Endothelial cell of umbilical vein (primary cell): ENCODE measurements at regions not wholly inside any gene's neighbourhood (a gene's known extent, or its start where the extent isn't known, plus 50 kb on each side); places are given as distances from the start of the nearest gene placed in this dataset.

Experiments
- BruUV-seq: library from RNA; stranded (reverse); fragments of 400-500 nt; replicated peaks from 2 replicates; lab custom pipeline; 2021; lab: Mats Ljungman, UMichigan
- CTCF ChIA-PET: fragments of 300-600, 350-600 bp; sonication (Branson Sonifier 250); formaldehyde crosslinking; loops from one replicate; lab custom pipeline; 2021; ENCODE audit warnings: antibody characterized with exemption, inconsistent platforms; lab: Charles Lee
- POLR2A ChIA-PET: fragments of 300-600, 350-600 bp; sonication (Branson Sonifier 250); formaldehyde crosslinking; loops from one replicate; lab custom pipeline; 2021; ENCODE audit warnings: antibody characterized with exemption, inconsistent platforms; lab: Charles Lee
- DNase-seq: peaks from one replicate; pipeline ENCODE4 v3.0.0-alpha.2; 2011; ENCODE audit warnings: low read depth, low spot score
- FAIRE-seq: peaks from 2 replicates; lab custom pipeline; 2011; peaks lifted over from hg19 to GRCh38; lab: Jason Lieb, UNC
- H2AFZ ChIP-seq: 2 replicates; pipeline ENCODE4 v1.6.0; 2012; ENCODE audit warnings: low read depth, low read length, control low read depth, inconsistent platforms
- H3K27ac ChIP-seq: 2 replicates; pipeline ENCODE4 v1.5.1; 2011; ENCODE audit warnings: low read depth, mild to moderate bottlenecking, control low read depth, low read length, moderate library complexity; ENCODE audit not compliant: insufficient read depth
- H3K27me3 ChIP-seq, 2 experiments: 2 replicates each; pipeline versions ENCODE4 v1.6.0 to v1.6.1; 2011; ENCODE audit warnings: low read length in 2 of 2, mixed read lengths in 1 of 2; ENCODE audit not compliant: control insufficient read depth in 2 of 2, insufficient read depth in 2 of 2
- H3K36me3 ChIP-seq, 2 experiments: 2 replicates in 1 of 2; 3 replicates in 1 of 2; pipeline ENCODE4 v1.5.1; 2011; ENCODE audit warnings: low read length in 2 of 2, mild to moderate bottlenecking in 1 of 2, moderate library complexity in 1 of 2; ENCODE audit not compliant: control insufficient read depth in 2 of 2, insufficient read depth in 2 of 2; ENCODE audit errors: extremely low read depth in 1 of 2
- H3K4me1 ChIP-seq: 3 replicates; pipeline ENCODE4 v1.5.1; 2011; ENCODE audit warnings: mild to moderate bottlenecking, low read length; ENCODE audit not compliant: control insufficient read depth, insufficient read depth; ENCODE audit errors: extremely low read depth
- H3K4me2 ChIP-seq: 2 replicates; pipeline ENCODE4 v1.6.1; 2011; ENCODE audit warnings: low read length, control low read depth, mixed read lengths; ENCODE audit not compliant: insufficient read depth
- H3K4me3 ChIP-seq, 3 experiments: fragments of 200-600 bp in 1 of 3; sonication (generic), shearing (Covaris generic) in 1 of 3; replicated peaks in 1 of 3; 2 replicates each; pipeline ENCODE4 v1.5.1; 2011 to 2016; ENCODE audit warnings: control low read depth in 3 of 3, low read length in 3 of 3, mild to moderate bottlenecking in 2 of 3, inconsistent platforms in 1 of 3, low read depth in 1 of 3, moderate library complexity in 1 of 3; ENCODE audit not compliant: insufficient read depth in 1 of 3
- H3K79me2 ChIP-seq: 2 replicates; pipeline ENCODE4 v1.6.0; 2012; ENCODE audit warnings: low read length, inconsistent platforms; ENCODE audit not compliant: control insufficient read depth, insufficient read depth
- H3K9ac ChIP-seq: replicated peaks from 2 replicates; pipeline ENCODE3; 2011; ENCODE audit warnings: low read length, control low read depth; ENCODE audit not compliant: insufficient read depth; ENCODE audit errors: extremely low read depth
- H3K9me1 ChIP-seq: replicated peaks from 3 replicates; pipeline ENCODE4 v1.6.0; 2011; ENCODE audit warnings: mild to moderate bottlenecking, low read length; ENCODE audit not compliant: control insufficient read depth, insufficient read depth; ENCODE audit errors: extremely low read depth
- H3K9me3 ChIP-seq: replicated peaks from 2 replicates; pipeline ENCODE4 v1.5.1; 2012; ENCODE audit warnings: low read length, inconsistent platforms; ENCODE audit not compliant: control insufficient read depth, insufficient read depth
- H4K20me1 ChIP-seq: replicated peaks from 2 replicates; pipeline ENCODE3; 2011; ENCODE audit warnings: mild to moderate bottlenecking, low read length; ENCODE audit not compliant: control insufficient read depth, insufficient read depth; ENCODE audit errors: extremely low read depth
- EZH2 ChIP-seq: IDR thresholded peaks from 2 replicates; pipeline ENCODE4 v1.6.1; 2012; ENCODE audit warnings: borderline replicate concordance, low read depth, mild to moderate bottlenecking, moderate library complexity, low read length, inconsistent platforms; ENCODE audit not compliant: severe bottlenecking
- FOS ChIP-seq: IDR thresholded peaks from 2 replicates; pipeline ENCODE4 v1.6.1; 2011; ENCODE audit warnings: mild to moderate bottlenecking, low read length, moderate library complexity, borderline replicate concordance; ENCODE audit not compliant: insufficient read depth
- GATA2 ChIP-seq: IDR thresholded peaks from 2 replicates; pipeline ENCODE4 v1.7.0; 2011; ENCODE audit warnings: low read depth, mild to moderate bottlenecking, moderate library complexity, mixed read lengths, low read length; ENCODE audit not compliant: insufficient read length, insufficient read depth
- JUN ChIP-seq: IDR thresholded peaks from 2 replicates; pipeline ENCODE4 v1.6.1; 2011; ENCODE audit warnings: borderline replicate concordance, low read depth; ENCODE audit not compliant: insufficient read length, insufficient read depth
- MYC ChIP-seq: IDR thresholded peaks from one replicate; pipeline ENCODE4 v1.6.1; 2011; ENCODE audit warnings: mild to moderate bottlenecking, low read depth, low read length
- POLR2A ChIP-seq: IDR thresholded peaks from 2 replicates; pipeline ENCODE4 v1.6.1; 2012; ENCODE audit warnings: low read depth, mild to moderate bottlenecking, control low read depth, low read length
- POLR2AphosphoS5 ChIP-seq: IDR thresholded peaks from 2 replicates; pipeline ENCODE4 v1.6.1; 2012; ENCODE audit warnings: low read depth, mild to moderate bottlenecking, control low read depth, low read length, moderate library complexity; ENCODE audit not compliant: insufficient read depth
- dilution Hi-C: fragments of 300-500 bp; cut with MboI; formaldehyde crosslinking; loops from one replicate; pipeline ENCODE4 v1.15.0; 2019; ENCODE audit warnings: low sequenced_read_pairs; ENCODE audit not compliant: extremely low pct_ligation_motif_present
- intact Hi-C: fragments of 100-400 bp; cut with micrococcal nuclease; formaldehyde crosslinking; loops from one replicate; pipeline ENCODE4 v1.10.0; 2022
- TF ChIP-seq, protein P1 (sequence below): IDR thresholded peaks from 2 replicates; pipeline ENCODE4 v1.6.1; 2011; ENCODE audit not compliant: insufficient read depth, insufficient read length
- TF ChIP-seq, protein P2 (sequence below), 2 donors: IDR thresholded peaks; 1 replicate in 1 of 2; 2 replicates in 1 of 2; pipeline ENCODE4 v1.5.1; 2011; ENCODE audit warnings: low read length in 2 of 2, mild to moderate bottlenecking in 2 of 2, moderate library complexity in 2 of 2, control low read depth in 1 of 2, inconsistent platforms in 1 of 2, low read depth in 1 of 2; ENCODE audit not compliant: insufficient read depth in 1 of 2; ENCODE audit errors: extremely low read depth in 1 of 2

DNA sequence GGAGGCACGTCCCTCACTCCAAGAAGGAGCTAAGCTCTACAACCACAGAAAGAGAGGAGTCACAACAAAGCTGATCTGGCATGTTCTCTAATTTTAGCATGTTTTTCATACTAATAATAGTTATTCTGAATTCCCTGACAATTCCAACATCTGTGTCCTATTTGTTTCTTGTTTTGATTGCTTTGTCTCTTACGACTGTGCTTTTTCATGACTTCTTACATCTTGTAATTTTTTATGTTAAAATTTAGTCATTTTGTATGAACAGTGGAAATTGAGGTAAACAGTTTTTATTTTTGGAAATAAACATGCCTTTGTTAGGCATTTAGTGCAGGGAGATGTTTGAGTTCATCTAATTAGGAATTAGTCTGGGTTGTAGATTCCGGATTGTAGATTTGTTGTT is 668.1 kb upstream of the EDIL3 start:
- Histone ChIP-seq H3K27me3 (no peaks in the 10 kb centered on the region), H3K4me3 (no peak overlapping the region), H4K20me1 (no peaks in the 10 kb centered on the region), H3K36me3 (no peaks in the 10 kb centered on the region), H3K27ac (no peak overlapping the region), H3K4me2 (no peak overlapping the region), H3K9me1 (no peaks in the 10 kb centered on the region), H3K9ac (no peak overlapping the region), H3K9me3 (no peaks in the 10 kb centered on the region), H3K4me1 (no peaks in the 10 kb centered on the region), H3K79me2 (no peaks in the 10 kb centered on the region), H2AFZ (no peak overlapping the region)
- DNase-seq: no peak
- dilution Hi-C loops: no loop called here
- no TSS peak for BruUV-seq
- CTCF ChIA-PET: no interaction called here
- TF ChIP-seq JUN (no peak), EZH2 (no peak), GATA2 (no peak), FOS (no peak), MYC (no peak), POLR2AphosphoS5 (no peak), POLR2A (no peak)
- TF ChIP-seq, protein P1, sequence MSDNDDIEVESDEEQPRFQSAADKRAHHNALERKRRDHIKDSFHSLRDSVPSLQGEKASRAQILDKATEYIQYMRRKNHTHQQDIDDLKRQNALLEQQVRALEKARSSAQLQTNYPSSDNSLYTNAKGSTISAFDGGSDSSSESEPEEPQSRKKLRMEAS: no peak
- TF ChIP-seq, protein P2, sequence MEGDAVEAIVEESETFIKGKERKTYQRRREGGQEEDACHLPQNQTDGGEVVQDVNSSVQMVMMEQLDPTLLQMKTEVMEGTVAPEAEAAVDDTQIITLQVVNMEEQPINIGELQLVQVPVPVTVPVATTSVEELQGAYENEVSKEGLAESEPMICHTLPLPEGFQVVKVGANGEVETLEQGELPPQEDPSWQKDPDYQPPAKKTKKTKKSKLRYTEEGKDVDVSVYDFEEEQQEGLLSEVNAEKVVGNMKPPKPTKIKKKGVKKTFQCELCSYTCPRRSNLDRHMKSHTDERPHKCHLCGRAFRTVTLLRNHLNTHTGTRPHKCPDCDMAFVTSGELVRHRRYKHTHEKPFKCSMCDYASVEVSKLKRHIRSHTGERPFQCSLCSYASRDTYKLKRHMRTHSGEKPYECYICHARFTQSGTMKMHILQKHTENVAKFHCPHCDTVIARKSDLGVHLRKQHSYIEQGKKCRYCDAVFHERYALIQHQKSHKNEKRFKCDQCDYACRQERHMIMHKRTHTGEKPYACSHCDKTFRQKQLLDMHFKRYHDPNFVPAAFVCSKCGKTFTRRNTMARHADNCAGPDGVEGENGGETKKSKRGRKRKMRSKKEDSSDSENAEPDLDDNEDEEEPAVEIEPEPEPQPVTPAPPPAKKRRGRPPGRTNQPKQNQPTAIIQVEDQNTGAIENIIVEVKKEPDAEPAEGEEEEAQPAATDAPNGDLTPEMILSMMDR (IDR thresholded peaks at IDR 0.05; ENCODE audit: extremely low read depth in 1 of 2, insufficient read depth in 1 of 2, low read depth in 1 of 2, low read length in 2 of 2): no peak
- intact Hi-C loops: no loop called here
- no peak for FAIRE-seq
- POLR2A ChIA-PET: no interaction called here
